ENCODE measurements at regions not wholly inside any gene's neighbourhood (a gene's known extent, or its start where the extent isn't known, plus 50 kb on each side); places are given as distances from the start of the nearest gene placed in this dataset.

DNA sequence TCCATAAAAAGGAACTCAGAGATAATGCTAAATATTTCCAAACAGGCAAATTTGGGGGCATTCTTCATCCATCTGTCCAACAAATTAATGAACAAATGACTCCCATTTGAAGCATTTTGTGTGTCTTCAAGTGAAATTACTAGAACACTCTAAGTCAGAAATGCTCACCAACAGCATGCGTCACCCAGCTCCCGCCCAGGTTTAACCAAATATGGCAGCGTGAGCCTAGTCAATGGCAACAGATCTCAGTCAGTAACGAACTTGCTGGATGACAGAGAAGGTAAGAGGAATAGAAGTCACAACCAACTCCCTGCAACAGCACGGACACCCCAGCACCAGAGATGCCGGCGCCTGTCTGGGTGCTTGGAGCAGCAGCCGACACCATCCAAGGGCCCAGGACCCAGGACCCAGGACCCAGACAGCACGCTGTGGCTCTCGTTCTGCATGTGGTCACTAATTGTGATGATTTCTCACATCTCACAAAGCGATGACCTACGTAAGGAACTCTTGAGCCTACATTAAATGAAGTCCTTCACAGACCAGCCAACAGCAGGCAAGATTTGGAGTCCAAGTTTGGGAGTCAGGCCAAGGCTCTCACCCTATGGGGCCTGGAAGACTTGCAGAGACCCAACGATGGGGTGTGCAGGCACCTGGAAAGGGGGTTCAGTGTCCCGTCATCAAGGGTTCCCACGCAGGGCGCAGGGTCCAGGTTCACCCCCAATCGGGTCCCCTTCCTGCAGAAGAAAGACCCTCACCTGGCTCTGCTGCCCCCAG, 556.9 kb downstream of the BRD1 start:
- no peaks in the 10 kb centered on the region for H3K79me2 ChIP-seq (replicated peaks; ENCODE audit: insufficient read depth)
- DNase-seq (ENCODE audit: low spot score): no peak
- H3K4me1 Mint-ChIP-seq: peaks cover 38% of the 10 kb centered on the region

More for the DNA sequence above, 556.9 kb downstream of the BRD1 start:
- no peaks in the 10 kb centered on the region for H3F3A ChIP-seq (replicated peaks; ENCODE audit: low read depth)
- no peak for TF ChIP-seq ZNF462 (CRISPR knock-in tag; IDR thresholded peaks at IDR 0.05)
- no peak for TF ChIP-seq EZH2 (IDR thresholded peaks at IDR 0.05; ENCODE audit: low read depth, unreplicated experiment)
- no peak for TF ChIP-seq NANOG (IDR thresholded peaks at IDR 0.05; ENCODE audit: borderline replicate concordance)
- TF ChIP-seq POLR2AphosphoS5 (IDR thresholded peaks at IDR 0.05; ENCODE audit: low read depth): no peak
- TF ChIP-seq, protein P1, sequence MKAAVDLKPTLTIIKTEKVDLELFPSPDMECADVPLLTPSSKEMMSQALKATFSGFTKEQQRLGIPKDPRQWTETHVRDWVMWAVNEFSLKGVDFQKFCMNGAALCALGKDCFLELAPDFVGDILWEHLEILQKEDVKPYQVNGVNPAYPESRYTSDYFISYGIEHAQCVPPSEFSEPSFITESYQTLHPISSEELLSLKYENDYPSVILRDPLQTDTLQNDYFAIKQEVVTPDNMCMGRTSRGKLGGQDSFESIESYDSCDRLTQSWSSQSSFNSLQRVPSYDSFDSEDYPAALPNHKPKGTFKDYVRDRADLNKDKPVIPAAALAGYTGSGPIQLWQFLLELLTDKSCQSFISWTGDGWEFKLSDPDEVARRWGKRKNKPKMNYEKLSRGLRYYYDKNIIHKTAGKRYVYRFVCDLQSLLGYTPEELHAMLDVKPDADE (IDR thresholded peaks at IDR 0.05): no peak
- no peak for TF ChIP-seq CREB1 (CRISPR knock-in tag; IDR thresholded peaks at IDR 0.05; ENCODE audit: low read depth)
- TF ChIP-seq EZH2phosphoT487 (IDR thresholded peaks at IDR 0.05; ENCODE audit: unreplicated experiment): no peak
- TF ChIP-seq, protein P2, sequence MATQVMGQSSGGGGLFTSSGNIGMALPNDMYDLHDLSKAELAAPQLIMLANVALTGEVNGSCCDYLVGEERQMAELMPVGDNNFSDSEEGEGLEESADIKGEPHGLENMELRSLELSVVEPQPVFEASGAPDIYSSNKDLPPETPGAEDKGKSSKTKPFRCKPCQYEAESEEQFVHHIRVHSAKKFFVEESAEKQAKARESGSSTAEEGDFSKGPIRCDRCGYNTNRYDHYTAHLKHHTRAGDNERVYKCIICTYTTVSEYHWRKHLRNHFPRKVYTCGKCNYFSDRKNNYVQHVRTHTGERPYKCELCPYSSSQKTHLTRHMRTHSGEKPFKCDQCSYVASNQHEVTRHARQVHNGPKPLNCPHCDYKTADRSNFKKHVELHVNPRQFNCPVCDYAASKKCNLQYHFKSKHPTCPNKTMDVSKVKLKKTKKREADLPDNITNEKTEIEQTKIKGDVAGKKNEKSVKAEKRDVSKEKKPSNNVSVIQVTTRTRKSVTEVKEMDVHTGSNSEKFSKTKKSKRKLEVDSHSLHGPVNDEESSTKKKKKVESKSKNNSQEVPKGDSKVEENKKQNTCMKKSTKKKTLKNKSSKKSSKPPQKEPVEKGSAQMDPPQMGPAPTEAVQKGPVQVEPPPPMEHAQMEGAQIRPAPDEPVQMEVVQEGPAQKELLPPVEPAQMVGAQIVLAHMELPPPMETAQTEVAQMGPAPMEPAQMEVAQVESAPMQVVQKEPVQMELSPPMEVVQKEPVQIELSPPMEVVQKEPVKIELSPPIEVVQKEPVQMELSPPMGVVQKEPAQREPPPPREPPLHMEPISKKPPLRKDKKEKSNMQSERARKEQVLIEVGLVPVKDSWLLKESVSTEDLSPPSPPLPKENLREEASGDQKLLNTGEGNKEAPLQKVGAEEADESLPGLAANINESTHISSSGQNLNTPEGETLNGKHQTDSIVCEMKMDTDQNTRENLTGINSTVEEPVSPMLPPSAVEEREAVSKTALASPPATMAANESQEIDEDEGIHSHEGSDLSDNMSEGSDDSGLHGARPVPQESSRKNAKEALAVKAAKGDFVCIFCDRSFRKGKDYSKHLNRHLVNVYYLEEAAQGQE (IDR thresholded peaks at IDR 0.05; ENCODE audit: unreplicated experiment): no peak
- TF ChIP-seq JUNB (IDR thresholded peaks at IDR 0.05; ENCODE audit: unreplicated experiment): no peak
- TF ChIP-seq ZNF331 (CRISPR knock-in tag; IDR thresholded peaks at IDR 0.05; ENCODE audit: low read depth): no peak
- TF ChIP-seq, protein P3, sequence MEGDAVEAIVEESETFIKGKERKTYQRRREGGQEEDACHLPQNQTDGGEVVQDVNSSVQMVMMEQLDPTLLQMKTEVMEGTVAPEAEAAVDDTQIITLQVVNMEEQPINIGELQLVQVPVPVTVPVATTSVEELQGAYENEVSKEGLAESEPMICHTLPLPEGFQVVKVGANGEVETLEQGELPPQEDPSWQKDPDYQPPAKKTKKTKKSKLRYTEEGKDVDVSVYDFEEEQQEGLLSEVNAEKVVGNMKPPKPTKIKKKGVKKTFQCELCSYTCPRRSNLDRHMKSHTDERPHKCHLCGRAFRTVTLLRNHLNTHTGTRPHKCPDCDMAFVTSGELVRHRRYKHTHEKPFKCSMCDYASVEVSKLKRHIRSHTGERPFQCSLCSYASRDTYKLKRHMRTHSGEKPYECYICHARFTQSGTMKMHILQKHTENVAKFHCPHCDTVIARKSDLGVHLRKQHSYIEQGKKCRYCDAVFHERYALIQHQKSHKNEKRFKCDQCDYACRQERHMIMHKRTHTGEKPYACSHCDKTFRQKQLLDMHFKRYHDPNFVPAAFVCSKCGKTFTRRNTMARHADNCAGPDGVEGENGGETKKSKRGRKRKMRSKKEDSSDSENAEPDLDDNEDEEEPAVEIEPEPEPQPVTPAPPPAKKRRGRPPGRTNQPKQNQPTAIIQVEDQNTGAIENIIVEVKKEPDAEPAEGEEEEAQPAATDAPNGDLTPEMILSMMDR (conservative IDR thresholded peaks at IDR 0.05; ENCODE audit: low read depth in 2 of 2): no peak
- TF ChIP-seq STAT1 (IDR thresholded peaks at IDR 0.05; ENCODE audit: unreplicated experiment): no peak
- TF ChIP-seq ZNF114 (CRISPR knock-in tag; IDR thresholded peaks at IDR 0.05): no peak
- H3K27me3 ChIP-seq (ENCODE audit: insufficient read depth): no peaks in the 10 kb centered on the region
- Mint-ChIP-seq H3K27me3 (ENCODE audit: insufficient read depth, low read depth, poor library complexity) (peaks cover 29% of the 10 kb centered on the region), H3K4me3 (no peak overlapping the region), H3K27ac (no peak overlapping the region), H3K36me3 (ENCODE audit: low read depth) (peaks cover 10% of the 10 kb centered on the region), H3K9me3 (peaks cover 9% of the 10 kb centered on the region)
- no peak overlapping the region for H3K27ac ChIP-seq (ENCODE audit: low read depth)
- no peak overlapping the region for H3K4me2 ChIP-seq
- H2AFZ ChIP-seq: no peak overlapping the region
- no peaks in the 10 kb centered on the region for H3K9me2 ChIP-seq (ENCODE audit: insufficient read depth)
- no peak overlapping the region for H3K4me3 ChIP-seq
- H3K4me1 ChIP-seq (ENCODE audit: insufficient read depth): no peaks in the 10 kb centered on the region
- no peak for ATAC-seq
- H4K20me1 ChIP-seq (replicated peaks; ENCODE audit: insufficient read depth): no peaks in the 10 kb centered on the region
- H3K36me3 ChIP-seq (ENCODE audit: insufficient read depth): no peaks in the 10 kb centered on the region; the same call in 1 of the 2 replicates

Measured in GM23338 (cell line).